GM12873 (cell line): ENCODE measurements at regions not wholly inside any gene's neighbourhood (a gene's known extent, or its start where the extent isn't known, plus 50 kb on each side); places are given as distances from the start of the nearest gene placed in this dataset.

Experiments
- TF ChIP-seq, protein P1 (sequence below): IDR thresholded peaks from 2 replicates; pipeline ENCODE4 v1.5.1; 2012; ENCODE audit warnings: low read depth, mild to moderate bottlenecking, moderate library complexity, low read length, control low read depth; ENCODE audit not compliant: insufficient read depth; ENCODE audit errors: missing control alignments

- TF ChIP-seq, protein P1, sequence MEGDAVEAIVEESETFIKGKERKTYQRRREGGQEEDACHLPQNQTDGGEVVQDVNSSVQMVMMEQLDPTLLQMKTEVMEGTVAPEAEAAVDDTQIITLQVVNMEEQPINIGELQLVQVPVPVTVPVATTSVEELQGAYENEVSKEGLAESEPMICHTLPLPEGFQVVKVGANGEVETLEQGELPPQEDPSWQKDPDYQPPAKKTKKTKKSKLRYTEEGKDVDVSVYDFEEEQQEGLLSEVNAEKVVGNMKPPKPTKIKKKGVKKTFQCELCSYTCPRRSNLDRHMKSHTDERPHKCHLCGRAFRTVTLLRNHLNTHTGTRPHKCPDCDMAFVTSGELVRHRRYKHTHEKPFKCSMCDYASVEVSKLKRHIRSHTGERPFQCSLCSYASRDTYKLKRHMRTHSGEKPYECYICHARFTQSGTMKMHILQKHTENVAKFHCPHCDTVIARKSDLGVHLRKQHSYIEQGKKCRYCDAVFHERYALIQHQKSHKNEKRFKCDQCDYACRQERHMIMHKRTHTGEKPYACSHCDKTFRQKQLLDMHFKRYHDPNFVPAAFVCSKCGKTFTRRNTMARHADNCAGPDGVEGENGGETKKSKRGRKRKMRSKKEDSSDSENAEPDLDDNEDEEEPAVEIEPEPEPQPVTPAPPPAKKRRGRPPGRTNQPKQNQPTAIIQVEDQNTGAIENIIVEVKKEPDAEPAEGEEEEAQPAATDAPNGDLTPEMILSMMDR, result no peak
Measured at GRCh38 chr4:108535757-108536156, 84.6 kb upstream of the RPL34 start.

GRCh38 chr4:108533876-108534275, 86.5 kb upstream of the RPL34 start:
- TF ChIP-seq, protein P1, result no peak

GRCh38 chr4:108533245-108533844, 87.0 kb upstream of the RPL34 start:
- TF ChIP-seq, protein P1, result no peak

DNA sequence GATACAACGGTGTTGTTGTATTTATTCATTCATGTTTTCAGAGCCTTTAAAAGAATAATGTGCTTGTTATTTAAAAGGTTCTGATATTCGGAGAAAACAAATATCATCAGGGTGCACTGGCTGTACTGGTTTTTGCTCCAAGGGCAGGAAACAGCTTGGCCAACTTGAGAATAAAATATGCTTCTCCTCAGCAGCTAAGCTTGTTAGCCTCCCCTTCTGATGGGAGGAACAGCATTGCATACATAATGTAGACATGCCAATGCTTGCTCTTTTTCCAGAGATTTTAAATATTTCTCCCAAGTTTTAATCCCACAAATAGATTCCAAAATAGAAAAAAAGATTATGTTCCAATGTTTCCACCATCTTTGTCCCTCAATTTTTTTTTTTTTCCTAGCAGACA, 87.6 kb upstream of the RPL34 start:
- TF ChIP-seq, protein P1, result no peak

- TF ChIP-seq, protein P1, result no peak
Measured at GRCh38 chr4:108532187-108532586, 88.2 kb upstream of the RPL34 start.

GRCh38 chr4:108531461-108531860, 88.9 kb upstream of the RPL34 start:
- TF ChIP-seq, protein P1, result no peak

DNA sequence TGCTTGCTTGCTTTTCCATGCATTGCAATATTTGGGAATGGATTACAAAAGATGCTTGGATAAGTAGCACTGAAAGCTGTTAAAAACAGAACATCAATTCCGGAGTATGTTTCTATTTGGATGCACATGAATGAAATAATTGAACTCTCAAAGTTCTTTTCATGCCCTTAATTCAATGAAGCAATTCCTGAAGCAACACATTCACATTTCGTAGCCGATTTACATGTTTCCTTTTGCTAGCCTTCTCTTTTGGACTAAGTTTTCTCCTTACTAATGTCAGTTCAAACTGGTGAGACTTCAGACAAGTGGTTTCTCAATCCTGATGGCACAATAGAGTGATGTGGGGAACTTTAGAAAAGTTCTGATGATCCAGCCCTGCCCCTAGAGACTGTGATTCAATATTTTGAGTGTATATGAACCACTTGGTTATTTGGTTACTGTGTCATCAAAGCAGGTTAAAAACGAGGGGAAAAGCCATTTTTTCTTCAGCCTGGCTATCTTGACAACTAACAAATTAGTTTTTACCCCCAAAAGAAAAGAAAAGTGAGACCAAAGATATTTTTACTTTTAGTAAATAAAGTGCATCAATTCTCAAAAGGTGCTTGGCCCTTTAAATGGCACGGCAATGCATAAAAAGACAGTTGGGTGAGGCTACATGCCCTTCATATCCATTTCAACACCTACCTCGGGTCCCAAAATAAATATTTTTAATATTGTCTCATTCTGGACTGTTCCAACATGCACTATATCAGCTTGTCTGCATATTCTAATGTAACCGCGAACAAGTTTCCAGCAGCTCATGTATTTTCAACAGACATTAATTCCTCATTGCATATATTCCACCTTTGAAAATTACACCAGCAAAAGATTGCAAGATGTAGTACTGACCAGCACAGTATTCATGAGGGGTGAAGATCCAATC, 90.1 kb upstream of the RPL34 start:
- TF ChIP-seq, protein P1, result no peak
